Heart left ventricle (tissue), 16 donors: ENCODE measurements at regions not wholly inside any gene's neighbourhood (a gene's known extent, or its start where the extent isn't known, plus 50 kb on each side); places are given as distances from the start of the nearest gene placed in this dataset.
A peak's percentile ranks its signal among the peaks of the same experiment; 100 is the strongest.

Source experiments
- ATAC-seq, 4 donors: fragments of 200-7000 bp; cut with Tn5 transposase; one replicate each; pipeline ENCODE4 v1.9.1; 2020 to 2022; ENCODE audit warnings: moderate library complexity in 4 of 4, mild to moderate bottlenecking in 3 of 4, moderate number of reproducible peaks in 1 of 4
- DNase-seq, 5 donors: peaks; one replicate each; pipeline ENCODE4 v3.0.0-alpha.2; 2020
- H3K27ac ChIP-seq, 12 donors: fragments of 200-600 bp; sonication (generic) in 4 of 12; one replicate each; pipeline versions ENCODE4 v1.5.0 to v1.8.0; 2016 to 2022; ENCODE audit warnings: mild to moderate bottlenecking in 2 of 12
- H3K27me3 ChIP-seq, 9 donors: fragments of 200-600 bp; sonication (generic) in 2 of 9; one replicate each; pipeline versions ENCODE4 v1.5.1 to v1.8.0; 2016 to 2022; ENCODE audit warnings: mild to moderate bottlenecking in 3 of 9
- H3K36me3 ChIP-seq, 9 donors: fragments of 200-600 bp; sonication (generic) in 2 of 9; one replicate each; pipeline versions ENCODE4 v1.5.0 to v1.8.0; 2018 to 2022; ENCODE audit warnings: mild to moderate bottlenecking in 2 of 9
- H3K4me1 ChIP-seq, 12 donors: fragments of 200-600 bp; sonication (generic) in 4 of 12; one replicate each; pipeline versions ENCODE4 v1.5.0 to v1.8.0; 2016 to 2022; ENCODE audit warnings: mild to moderate bottlenecking in 3 of 12
- H3K4me3 ChIP-seq, 12 donors: fragments of 200-600 bp; sonication (generic) in 4 of 12; one replicate each; pipeline versions ENCODE4 v1.5.0 to v1.8.0; 2017 to 2022; ENCODE audit warnings: mild to moderate bottlenecking in 9 of 12, moderate library complexity in 4 of 12
- H3K9me3 ChIP-seq, 12 donors: fragments of 200-600 bp; sonication (generic) in 4 of 12; one replicate each; pipeline versions ENCODE4 v1.5.0 to v1.8.0; 2016 to 2022; ENCODE audit warnings: mild to moderate bottlenecking in 1 of 12
- POLR2A ChIP-seq, 2 donors: fragments of 450-650 bp; IDR thresholded peaks; one replicate each; pipeline ENCODE4 v1.6.1; 2017; ENCODE audit warnings: antibody characterized with exemption in 2 of 2, mild to moderate bottlenecking in 2 of 2, moderate library complexity in 2 of 2
- WGBS, 4 donors: extraction: QIAGEN DNeasy Blood & Tissue Kit in 2 of 4; methylation state at CpG; one replicate each; pipeline versions ENCODE4 v1.1.5 to v1.1.7; 2013 to 2018; 5-methylcytosine and 5-hydroxymethylcytosine counted together
- intact Hi-C, 10 donors: fragments of 100-400 bp; cut with DNase I; formaldehyde crosslinking; loops; one replicate each; pipeline versions ENCODE4 v1.11.1 to v1.14.2; 2022
- TF ChIP-seq, protein P1 (sequence below), 12 donors: fragments of 200-600 bp; sonication (generic) in 4 of 12; IDR thresholded peaks; one replicate each; pipeline versions ENCODE4 v1.5.0 to v1.8.0; 2018 to 2022; ENCODE audit warnings: antibody characterized with exemption in 12 of 12, mild to moderate bottlenecking in 5 of 12
- donor health status: ischemic (EF 13 %, LVEDD 7.1; RV severe dilation, severe dysfunction).
- donor health status: healthy with polysubstance abuse.
- donor health status: DM: no; HTN: yes; CAD: no.
- donor health status: DM: no; HTN: no; CAD: no.
- donor health status: ischemic (EF 25% LVEDD 6.9; RV normal size, moderate dysfunction).
- donor health status: ischemic (EF 25% LVEDD 5.7; RV mildly dilated, moderate dysfunction).
- donor health status: healthy.
- donor health status: DM: yes; HTN: yes; CAD: no.
- donor health status: ischemic (EF 35%, LVEDD 5.7; RV mildly dilated, moderate dysfunction).
- donor health status: nonischemic (EF 11% LVEDD 7.7; RV severe dilation, severe dysfunction).
- donor health status: DM: yes; HTN: yes; CAD: no.
- donor health status: PGD.
- donor health status: ischemic (EF 29% LVEDD 5.4; RV normal size, mild dysfunction).
- donor health status: nonischemic (EF 23%, LVEDD 6.1; RV moderate dilation, normal function).

DNA sequence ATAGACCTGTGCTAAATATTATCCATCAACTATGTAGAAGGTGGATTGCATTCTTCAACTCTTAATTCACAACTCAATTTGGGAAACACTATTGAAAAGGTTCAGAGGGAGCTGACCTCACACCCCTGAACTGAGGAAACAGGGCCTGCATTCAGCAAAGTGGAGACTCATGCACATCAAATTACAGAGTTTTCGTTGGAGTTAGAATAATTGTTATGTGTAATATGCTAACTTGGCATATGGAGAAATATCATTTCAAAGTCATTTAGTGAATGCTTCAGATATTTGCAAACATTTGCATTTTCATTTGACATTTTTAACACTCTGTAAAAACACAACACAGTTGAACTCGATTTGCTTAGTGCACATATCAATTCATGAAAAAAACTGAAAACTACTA lies 1102.8 kb upstream of the INTU start:
- Histone ChIP-seq H3K4me3 (no peak overlapping the region), H3K9me3 (peaks cover 0 to 36% (median 7%) of the 10 kb centered on the region in 12 donors), H3K4me1 (peaks cover 0 to 4% (median 0%) of the 10 kb centered on the region in 12 donors), H3K36me3 (no peaks in the 10 kb centered on the region), H3K27ac (no peak overlapping the region), H3K27me3 (no peaks in the 10 kb centered on the region)
- DNase-seq, result no peak
- intact Hi-C loops, result no loop called here
- ATAC-seq, result no peak
- TF ChIP-seq, protein P1, sequence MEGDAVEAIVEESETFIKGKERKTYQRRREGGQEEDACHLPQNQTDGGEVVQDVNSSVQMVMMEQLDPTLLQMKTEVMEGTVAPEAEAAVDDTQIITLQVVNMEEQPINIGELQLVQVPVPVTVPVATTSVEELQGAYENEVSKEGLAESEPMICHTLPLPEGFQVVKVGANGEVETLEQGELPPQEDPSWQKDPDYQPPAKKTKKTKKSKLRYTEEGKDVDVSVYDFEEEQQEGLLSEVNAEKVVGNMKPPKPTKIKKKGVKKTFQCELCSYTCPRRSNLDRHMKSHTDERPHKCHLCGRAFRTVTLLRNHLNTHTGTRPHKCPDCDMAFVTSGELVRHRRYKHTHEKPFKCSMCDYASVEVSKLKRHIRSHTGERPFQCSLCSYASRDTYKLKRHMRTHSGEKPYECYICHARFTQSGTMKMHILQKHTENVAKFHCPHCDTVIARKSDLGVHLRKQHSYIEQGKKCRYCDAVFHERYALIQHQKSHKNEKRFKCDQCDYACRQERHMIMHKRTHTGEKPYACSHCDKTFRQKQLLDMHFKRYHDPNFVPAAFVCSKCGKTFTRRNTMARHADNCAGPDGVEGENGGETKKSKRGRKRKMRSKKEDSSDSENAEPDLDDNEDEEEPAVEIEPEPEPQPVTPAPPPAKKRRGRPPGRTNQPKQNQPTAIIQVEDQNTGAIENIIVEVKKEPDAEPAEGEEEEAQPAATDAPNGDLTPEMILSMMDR (IDR thresholded peaks at IDR 0.05), result no peak
- no peak for TF ChIP-seq POLR2A (IDR thresholded peaks at IDR 0.05)
- 81 to 86% (median 83%) methylated on average over 2 of the region's 2 CpGs for WGBS, 4 donors

DNA sequence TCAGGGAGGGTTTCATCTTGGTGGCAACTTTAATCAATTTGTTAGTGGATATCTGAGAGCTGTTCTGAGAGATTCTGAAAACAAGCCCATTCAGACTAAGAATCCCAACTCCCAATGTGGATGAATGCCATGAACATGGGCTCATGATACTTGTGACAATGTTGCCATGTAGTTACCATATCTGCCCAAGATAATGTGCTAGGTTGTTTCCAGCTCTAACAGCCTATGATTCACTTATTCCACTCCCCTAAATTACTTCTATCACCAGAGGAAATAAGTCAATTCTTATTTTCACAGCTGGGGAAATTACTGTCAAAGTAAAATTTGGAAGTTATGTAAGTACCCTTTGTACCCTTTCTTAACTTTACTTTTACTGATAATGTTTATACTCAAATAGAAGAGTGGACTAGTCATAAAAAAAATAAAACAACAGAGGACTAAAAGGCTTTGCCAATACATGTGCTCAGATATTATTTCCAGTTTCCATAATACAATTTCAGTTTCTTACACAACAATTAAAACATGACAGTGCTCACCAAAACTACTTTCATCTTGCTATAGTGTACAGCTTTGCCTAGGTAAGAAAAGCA lies 1101.7 kb upstream of the INTU start:
- TF ChIP-seq POLR2A (IDR thresholded peaks at IDR 0.05), result no peak
- ATAC-seq (peak; percentile 83 to 91 (median 88)), DNase-seq (no peak)
- peaks cover 0 to 4% (median 0%) of the 10 kb centered on the region in 12 donors for H3K4me1 ChIP-seq
- peaks cover 0 to 26% (median 5%) of the 10 kb centered on the region in 12 donors for H3K9me3 ChIP-seq
- H3K27ac ChIP-seq, result peak overlapping the region in 5 of 12 donors; percentile 12 to 78 (median 33)
- intact Hi-C loops, result no loop called here
- no peaks in the 10 kb centered on the region for H3K27me3 ChIP-seq
- H3K36me3 ChIP-seq, result no peaks in the 10 kb centered on the region
- no peak overlapping the region for H3K4me3 ChIP-seq

DNA sequence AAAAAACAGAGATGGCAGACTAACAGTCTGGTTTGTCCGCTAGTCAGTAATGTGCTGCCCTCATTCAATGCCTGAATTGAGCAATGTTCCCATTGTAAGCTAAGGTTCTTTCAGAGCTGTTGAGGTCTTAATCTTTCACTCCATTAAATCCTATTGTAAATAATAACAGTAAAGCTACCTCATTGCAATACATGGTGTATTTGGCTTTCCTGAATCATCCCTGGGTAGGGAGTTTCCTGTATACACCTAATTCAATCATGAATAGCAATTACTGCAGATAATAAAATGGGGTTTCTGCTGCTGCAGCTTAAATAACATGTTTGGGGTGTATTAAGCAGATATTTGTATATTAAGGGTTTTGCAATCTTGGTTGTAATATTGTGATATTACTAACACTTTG lies 1100.2 kb upstream of the INTU start:
- Histone ChIP-seq H3K27ac (peak overlapping the region in 1 of 12 donors; percentile 57), H3K36me3 (no peaks in the 10 kb centered on the region), H3K27me3 (no peaks in the 10 kb centered on the region), H3K4me1 (peaks cover 0 to 4% (median 0%) of the 10 kb centered on the region in 12 donors), H3K9me3 (peaks cover 0 to 19% (median 0%) of the 10 kb centered on the region in 12 donors), H3K4me3 (no peak overlapping the region)
- no peak for TF ChIP-seq POLR2A (IDR thresholded peaks at IDR 0.05)
- TF ChIP-seq, protein P1 (IDR thresholded peaks at IDR 0.05), result no peak
- ATAC-seq, result no peak
- intact Hi-C loops, result no loop called here
- no peak for DNase-seq
- 77 to 95% (median 93%) methylated on average over 1 of the region's 1 CpG for WGBS, 4 donors

DNA sequence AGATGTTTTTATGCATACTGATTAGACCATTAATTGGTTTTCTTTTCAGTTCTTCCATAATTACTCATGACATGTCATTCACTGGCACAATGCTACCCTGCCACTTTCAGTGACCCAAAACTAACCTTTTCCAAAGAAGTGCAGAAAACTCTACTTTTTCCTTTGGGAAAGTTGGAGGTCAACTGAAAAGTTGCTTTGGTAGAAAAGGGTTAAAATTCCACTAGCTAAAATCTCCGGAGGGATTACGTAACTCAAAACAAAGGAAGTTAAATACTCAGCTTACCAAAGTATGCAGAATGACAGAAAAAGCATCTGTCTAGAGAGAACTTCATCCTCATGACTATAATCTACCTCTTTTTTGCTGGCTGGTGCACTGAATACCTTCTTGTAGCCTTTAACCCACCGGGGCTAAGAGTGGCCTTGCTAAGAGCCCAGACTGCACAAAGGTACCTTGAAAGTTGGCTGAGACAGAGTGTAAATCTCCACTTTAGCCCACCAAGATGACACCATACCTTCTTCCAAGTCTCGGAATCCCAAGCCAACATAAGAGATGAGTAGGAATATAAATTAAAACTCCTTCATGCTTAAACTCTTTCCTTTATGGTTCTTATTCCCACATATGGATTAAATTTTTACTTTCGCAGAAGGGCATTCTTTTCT lies 1099.5 kb upstream of the INTU start:
- intact Hi-C loops, result no loop called here
- WGBS, 4 donors, result 45 to 55% (median 51%) methylated on average over 5 of the region's 5 CpGs
- TF ChIP-seq POLR2A (IDR thresholded peaks at IDR 0.05), result no peak
- TF ChIP-seq, protein P1 (IDR thresholded peaks at IDR 0.05), result no peak
- no peak for DNase-seq
- ATAC-seq, result no peak
- H3K27me3 ChIP-seq, result no peaks in the 10 kb centered on the region
- H3K4me3 ChIP-seq, result no peak overlapping the region
- H3K27ac ChIP-seq, result peak overlapping the region in 1 of 12 donors; percentile 21
- peaks cover 0 to 4% (median 0%) of the 10 kb centered on the region in 12 donors for H3K4me1 ChIP-seq
- H3K36me3 ChIP-seq, result no peaks in the 10 kb centered on the region
- H3K9me3 ChIP-seq, result peaks cover 0 to 17% (median 0%) of the 10 kb centered on the region in 12 donors
